Mucosa of rectum (tissue), 2 donors: ENCODE measurements at regions not wholly inside any gene's neighbourhood (a gene's known extent, or its start where the extent isn't known, plus 50 kb on each side); places are given as distances from the start of the nearest gene placed in this dataset.
"Not testable (repeated sequence)": the region's sequence is repeated elsewhere in the genome, so short reads cannot be mapped to it uniquely, and the experiment has no call there.

Experiments used
- H3K27ac ChIP-seq, 2 donors: one replicate each; pipeline ENCODE4 v1.7.0; 2013; ENCODE audit warnings: inconsistent platforms in 2 of 2, low read depth in 2 of 2, low read length in 2 of 2
- H3K27me3 ChIP-seq, 2 donors: one replicate each; pipeline ENCODE4 v1.7.0; 2013; ENCODE audit warnings: low read length in 2 of 2; ENCODE audit not compliant: control insufficient read depth in 2 of 2, insufficient read depth in 2 of 2
- H3K36me3 ChIP-seq, 2 donors: one replicate each; pipeline ENCODE4 v1.7.0; 2013; ENCODE audit warnings: low read length in 2 of 2; ENCODE audit not compliant: control insufficient read depth in 2 of 2, insufficient read depth in 2 of 2
- H3K4me1 ChIP-seq, 2 donors: one replicate each; pipeline ENCODE4 v1.7.0; 2013; ENCODE audit warnings: low read length in 2 of 2, mild to moderate bottlenecking in 1 of 2; ENCODE audit not compliant: control insufficient read depth in 2 of 2, insufficient read depth in 2 of 2
- H3K4me3 ChIP-seq, 2 donors: one replicate each; pipeline ENCODE4 v1.7.0; 2013; ENCODE audit warnings: low read length in 2 of 2
- H3K9ac ChIP-seq, 2 donors: one replicate each; pipeline ENCODE4 v1.7.0; 2013; ENCODE audit warnings: low read length in 2 of 2, low read depth in 1 of 2, mild to moderate bottlenecking in 1 of 2
- H3K9me3 ChIP-seq, 2 donors: one replicate each; pipeline ENCODE4 v1.7.0; 2013; ENCODE audit warnings: low read length in 2 of 2; ENCODE audit not compliant: control insufficient read depth in 2 of 2
- donor health status: healthy.
- donor health status: Normal muscosa, but diverticular disease.

DNA sequence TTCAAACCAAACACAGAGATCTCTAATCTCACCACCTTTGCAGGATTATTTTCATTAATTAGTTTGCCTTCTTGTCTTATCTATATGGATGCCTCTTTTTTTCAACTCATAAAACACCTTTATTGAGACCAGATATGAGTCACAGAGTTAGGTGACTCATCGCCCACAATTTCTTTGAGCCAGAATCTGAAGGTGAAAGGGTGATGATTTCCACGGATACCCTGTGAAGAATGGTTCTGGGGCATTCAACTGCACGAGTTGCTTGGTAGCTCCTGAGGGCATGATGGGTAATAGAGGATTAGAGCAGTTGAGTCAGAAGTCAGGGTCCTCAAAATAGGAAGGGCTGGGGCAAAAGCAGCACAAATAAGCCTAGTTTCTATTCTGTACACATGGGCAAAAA is 128.2 kb downstream of the TBX19 start:
- H3K9me3 ChIP-seq = no peaks in the 10 kb centered on the region
- H3K4me3 ChIP-seq = no peak overlapping the region
- H3K27me3 ChIP-seq = no peaks in the 10 kb centered on the region
- no peaks in the 10 kb centered on the region for H3K36me3 ChIP-seq
- H3K9ac ChIP-seq = no peak overlapping the region
- no peaks in the 10 kb centered on the region for H3K4me1 ChIP-seq
- no peak overlapping the region for H3K27ac ChIP-seq

DNA sequence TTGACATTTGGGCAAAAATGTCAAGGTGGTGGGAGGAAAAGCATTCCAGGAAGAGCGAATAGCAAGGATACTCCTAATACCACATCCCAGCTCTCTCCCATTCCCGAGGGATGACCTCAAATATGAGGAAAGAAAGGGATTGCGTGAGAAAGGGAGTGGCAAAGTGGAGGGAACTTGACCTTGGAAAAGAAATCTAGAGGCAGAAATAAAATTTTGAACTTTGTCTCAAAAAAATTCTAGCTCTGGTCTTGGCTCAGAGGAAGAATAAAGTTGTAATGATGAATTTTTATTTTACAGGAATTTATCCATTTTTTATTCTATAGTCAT is 127.8 kb downstream of the TBX19 start:
- Histone ChIP-seq H3K27me3 (no peaks in the 10 kb centered on the region), H3K27ac (no peak overlapping the region), H3K9ac (no peak overlapping the region), H3K4me1 (no peaks in the 10 kb centered on the region), H3K9me3 (no peaks in the 10 kb centered on the region), H3K4me3 (no peak overlapping the region), H3K36me3 (no peaks in the 10 kb centered on the region)

DNA sequence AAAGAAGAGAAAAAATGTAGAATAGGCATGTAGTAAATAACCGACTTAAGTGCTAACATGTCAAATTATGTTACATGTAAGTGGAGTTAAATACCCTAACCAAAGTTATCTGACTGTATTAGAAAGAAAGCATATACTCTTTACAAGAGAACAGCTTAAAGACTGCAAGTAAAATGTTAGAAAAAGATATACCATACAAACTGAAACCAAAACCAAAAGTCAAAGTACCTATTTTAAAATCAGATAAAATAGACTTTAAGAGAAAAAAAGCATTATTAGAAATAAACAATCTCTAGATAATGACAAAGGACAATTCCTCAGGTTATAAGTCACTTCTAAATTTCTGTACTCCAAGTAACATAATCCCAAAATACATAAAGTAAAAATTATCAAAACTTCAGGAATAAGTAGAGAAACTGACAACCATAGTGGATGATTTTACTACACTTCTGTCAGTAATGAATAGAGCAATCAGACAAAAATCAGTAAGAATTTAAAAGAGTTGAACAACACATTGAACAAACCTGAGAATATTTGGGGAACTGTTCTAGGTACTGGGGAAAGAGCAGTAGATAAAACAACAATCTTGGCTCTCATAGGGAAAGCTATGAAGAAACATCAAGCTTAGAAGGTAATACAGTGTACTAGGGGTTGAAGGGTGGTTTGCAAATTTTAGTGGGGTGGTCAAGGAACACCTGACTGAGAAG is 127.3 kb downstream of the TBX19 start:
- Histone ChIP-seq H3K27ac (no peak overlapping the region), H3K36me3 (no peaks in the 10 kb centered on the region), H3K9me3 (no peaks in the 10 kb centered on the region), H3K4me1 (no peaks in the 10 kb centered on the region), H3K9ac (no peak overlapping the region), H3K4me3 (no peak overlapping the region), H3K27me3 (no peaks in the 10 kb centered on the region)

DNA sequence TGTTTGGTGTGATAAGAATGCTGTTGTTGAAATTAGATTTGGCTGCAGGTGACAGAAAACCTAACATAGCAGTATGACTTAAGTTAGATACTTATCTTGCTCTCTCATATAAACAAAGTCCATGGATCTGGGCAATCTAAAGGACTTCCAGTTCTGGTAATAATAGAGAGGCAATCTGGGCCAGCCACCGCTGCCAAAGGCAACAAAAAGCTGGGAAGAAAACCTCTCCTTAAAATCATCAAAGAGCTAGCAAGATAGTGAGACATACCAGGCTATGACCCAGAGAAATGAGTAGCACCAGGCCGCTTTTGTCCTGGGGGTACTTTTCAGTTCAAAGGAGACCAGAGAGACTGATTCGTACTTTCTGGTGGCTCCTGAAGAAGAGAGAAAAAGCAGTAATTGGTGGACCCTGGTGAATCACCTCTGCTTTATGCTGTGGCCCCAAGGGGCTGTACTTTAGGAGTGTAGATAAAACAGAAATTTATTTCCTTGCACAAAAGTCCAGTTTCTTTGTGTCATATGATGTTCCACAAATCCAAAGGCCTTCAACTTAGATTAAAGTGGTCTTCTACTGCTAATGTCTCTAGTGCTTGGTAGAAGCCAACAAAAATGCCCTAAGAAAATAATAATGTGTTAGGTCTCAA is 125.4 kb downstream of the TBX19 start:
- H3K9me3 ChIP-seq = no peaks in the 10 kb centered on the region
- no peak overlapping the region for H3K9ac ChIP-seq
- H3K4me3 ChIP-seq = no peak overlapping the region
- no peaks in the 10 kb centered on the region for H3K4me1 ChIP-seq
- no peaks in the 10 kb centered on the region for H3K36me3 ChIP-seq
- no peak overlapping the region for H3K27ac ChIP-seq
- H3K27me3 ChIP-seq = no peaks in the 10 kb centered on the region

DNA sequence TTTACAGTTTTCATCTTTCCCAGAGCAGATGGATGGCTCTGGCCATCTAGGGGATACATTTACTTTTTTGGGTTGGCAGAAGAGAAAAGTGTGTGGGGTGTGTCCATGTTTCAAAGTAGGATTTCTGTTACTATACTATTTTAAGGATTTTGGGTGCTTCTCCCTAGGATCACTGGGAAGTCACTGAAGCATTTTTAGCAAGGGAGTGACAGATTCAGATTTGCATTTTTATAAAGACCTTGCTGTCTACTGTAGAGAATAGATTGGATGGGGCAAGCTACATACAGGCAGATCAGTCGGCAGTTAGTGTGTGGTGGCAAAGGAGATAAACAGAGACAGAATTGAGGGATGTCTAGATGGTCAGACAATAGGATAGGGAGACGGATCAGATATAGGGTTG is 122.5 kb downstream of the TBX19 start:
- Histone ChIP-seq H3K9me3 (no peaks in the 10 kb centered on the region), H3K36me3 (no peaks in the 10 kb centered on the region), H3K27me3 (no peaks in the 10 kb centered on the region), H3K9ac (no peak overlapping the region), H3K4me1 (no peaks in the 10 kb centered on the region), H3K27ac (no peak overlapping the region), H3K4me3 (no peak overlapping the region)

DNA sequence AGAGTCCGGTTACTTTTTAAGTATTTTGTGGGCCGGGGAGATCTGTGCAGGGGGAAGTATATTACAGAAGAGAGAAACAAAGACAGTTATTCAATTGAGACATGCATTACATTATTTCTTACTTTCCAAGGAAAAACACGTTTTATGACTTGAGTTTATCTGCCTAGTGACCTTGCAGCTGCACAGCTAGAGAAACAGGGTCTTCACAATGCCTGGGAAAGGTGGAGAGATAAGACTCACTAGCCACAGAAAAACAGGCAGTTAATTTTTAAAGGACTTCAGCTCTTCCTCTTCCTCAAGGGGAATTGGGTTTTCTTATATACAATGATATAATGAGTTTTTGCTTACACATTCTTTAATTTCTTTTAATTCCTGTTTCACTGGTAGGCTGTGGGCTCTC is 121.8 kb downstream of the TBX19 start:
- not testable (repeated sequence) for H3K4me3 ChIP-seq, H3K36me3 ChIP-seq, H3K9ac ChIP-seq, H3K4me1 ChIP-seq, H3K27me3 ChIP-seq, H3K27ac ChIP-seq, H3K9me3 ChIP-seq

DNA sequence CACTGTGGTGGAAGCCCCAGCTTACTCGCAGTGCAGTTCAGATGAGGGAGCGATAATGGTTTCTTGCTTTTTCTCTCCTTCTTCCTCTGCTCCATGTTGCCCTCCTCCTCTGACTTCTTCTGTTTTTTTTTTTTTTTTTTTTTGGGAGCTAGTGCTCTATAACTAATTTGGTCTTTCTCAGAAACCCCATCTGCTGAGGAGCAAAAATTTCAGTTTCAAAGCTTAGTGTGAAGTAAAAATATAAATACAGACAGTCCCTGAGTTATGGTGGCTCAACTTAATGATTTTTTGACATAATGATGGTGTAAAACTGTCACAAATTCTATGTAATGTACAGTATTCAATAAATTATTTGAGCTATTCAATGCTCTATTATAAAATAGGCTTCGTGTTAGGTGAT is 120.7 kb downstream of the TBX19 start:
- Histone ChIP-seq H3K9me3 (no peaks in the 10 kb centered on the region), H3K36me3 (no peaks in the 10 kb centered on the region), H3K27me3 (no peaks in the 10 kb centered on the region), H3K4me1 (no peaks in the 10 kb centered on the region), H3K4me3 (no peak overlapping the region), H3K27ac (no peak overlapping the region), H3K9ac (no peak overlapping the region)

DNA sequence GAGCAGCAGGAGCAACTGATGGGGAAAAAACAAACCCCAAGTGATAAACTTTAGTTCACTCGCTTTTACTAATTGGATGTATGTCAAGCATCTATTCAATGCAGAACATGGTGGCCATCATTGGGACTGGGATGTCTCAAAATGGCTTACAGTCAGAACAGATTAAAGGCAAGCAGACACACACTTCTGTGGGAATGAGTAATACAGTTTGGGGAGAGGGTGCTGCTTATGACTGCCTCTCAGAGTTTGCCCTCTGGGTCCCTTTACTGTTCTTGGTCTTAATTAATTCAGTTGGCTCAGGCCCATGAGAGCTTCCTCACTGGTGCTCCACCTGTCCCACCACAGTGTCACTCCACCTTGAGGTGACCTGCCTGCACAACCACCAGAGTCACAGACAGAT is 119.5 kb downstream of the TBX19 start:
- Histone ChIP-seq H3K27me3 (no peaks in the 10 kb centered on the region), H3K36me3 (no peaks in the 10 kb centered on the region), H3K4me1 (no peaks in the 10 kb centered on the region), H3K4me3 (no peak overlapping the region), H3K9ac (no peak overlapping the region), H3K27ac (no peak overlapping the region), H3K9me3 (no peaks in the 10 kb centered on the region)

DNA sequence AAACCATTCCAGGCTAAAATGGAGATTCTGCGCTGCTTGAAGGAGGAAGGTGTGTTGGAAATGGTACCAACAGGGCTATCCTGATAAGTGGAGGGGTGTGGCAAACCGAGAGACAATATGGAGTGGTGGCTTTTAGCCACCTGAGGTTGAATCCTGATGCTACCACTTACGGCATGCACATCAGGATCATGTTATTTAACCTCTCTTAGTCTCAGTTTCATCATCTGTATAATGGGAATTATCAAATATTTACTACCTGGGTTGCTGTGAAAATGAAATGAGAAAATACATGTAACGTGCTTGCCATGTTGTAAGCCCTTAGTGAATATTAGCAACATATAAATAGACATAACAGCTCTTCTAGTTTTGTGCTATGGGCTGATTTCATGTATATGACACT is 117.1 kb downstream of the TBX19 start:
- Histone ChIP-seq H3K27ac (no peak overlapping the region), H3K9me3 (no peaks in the 10 kb centered on the region), H3K27me3 (no peaks in the 10 kb centered on the region), H3K9ac (no peak overlapping the region), H3K4me3 (no peak overlapping the region), H3K36me3 (no peaks in the 10 kb centered on the region), H3K4me1 (no peaks in the 10 kb centered on the region)

DNA sequence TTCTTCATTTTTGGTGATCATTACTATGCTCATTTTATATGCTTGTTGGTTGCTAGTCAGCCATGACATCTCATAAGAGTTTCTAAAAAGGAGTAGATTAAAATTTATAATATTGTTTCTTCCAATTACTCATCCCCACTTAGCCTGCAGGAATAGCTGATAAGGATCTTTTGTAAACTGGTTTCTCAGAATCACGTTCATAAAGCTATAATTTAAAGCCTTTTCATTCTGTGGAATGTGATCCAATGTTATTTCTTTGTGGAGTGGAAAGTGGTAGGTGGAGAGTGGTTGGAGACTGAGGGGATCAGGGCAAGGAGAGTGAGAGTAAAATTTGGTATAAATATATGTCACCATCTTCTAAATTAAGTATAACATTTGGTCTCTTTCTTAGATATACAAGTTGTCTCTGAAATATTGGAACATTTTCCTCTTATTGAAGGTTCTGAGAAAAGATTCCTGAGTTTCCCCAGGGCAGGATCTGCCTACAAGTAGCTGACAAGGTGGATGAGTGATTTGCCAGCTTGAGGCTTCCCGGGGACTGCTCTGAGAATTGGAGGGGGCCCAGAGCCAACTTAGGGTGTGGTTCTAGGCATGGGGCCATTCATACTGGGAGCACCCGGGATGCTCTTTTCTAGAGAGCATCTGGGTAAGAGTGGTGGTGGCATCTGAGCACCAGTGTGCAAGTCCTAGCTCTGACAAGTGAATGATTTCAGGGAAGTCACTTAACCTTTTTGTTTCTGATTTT is 116.4 kb downstream of the TBX19 start:
- Histone ChIP-seq H3K27ac (no peak overlapping the region), H3K9me3 (no peaks in the 10 kb centered on the region), H3K36me3 (no peaks in the 10 kb centered on the region), H3K4me1 (no peaks in the 10 kb centered on the region), H3K4me3 (no peak overlapping the region), H3K27me3 (no peaks in the 10 kb centered on the region), H3K9ac (no peak overlapping the region)
